ENCODE measurements at regions not wholly inside any gene's neighbourhood (a gene's known extent, or its start where the extent isn't known, plus 50 kb on each side); places are given as distances from the start of the nearest gene placed in this dataset.

GRCh38 chr18:2423761-2424160 lies 147.5 kb downstream of the METTL4 start:
- DNase-seq (ENCODE audit: low spot score) = no peak

DNA sequence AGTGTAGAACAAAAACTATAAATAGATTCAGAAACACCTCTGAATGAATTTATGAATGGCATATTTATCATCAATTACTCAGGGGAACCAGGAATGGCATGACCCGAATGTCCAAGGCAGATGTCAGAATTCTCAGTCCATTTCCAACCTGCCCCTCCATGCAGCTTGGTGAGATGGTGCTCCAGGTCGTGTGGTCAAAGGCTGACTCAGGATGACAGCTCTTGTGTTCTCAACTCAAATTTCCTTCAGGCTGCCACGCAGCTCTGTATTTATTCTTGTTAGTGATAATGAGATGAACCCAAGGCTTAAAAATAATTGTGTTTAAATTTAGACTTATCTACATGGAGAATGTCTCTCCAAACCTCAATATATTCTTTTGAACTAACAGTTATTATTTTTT lies 146.9 kb downstream of the METTL4 start:
- DNase-seq (ENCODE audit: low spot score) = no peak

GRCh38 chr18:2425426-2426317 lies 145.6 kb downstream of the METTL4 start:
- no peak for DNase-seq (ENCODE audit: low spot score)

- no peak for DNase-seq (ENCODE audit: low spot score)
Observed at GRCh38 chr18:2430191-2430590, 141.1 kb downstream of the METTL4 start.

- no peak for DNase-seq (ENCODE audit: low spot score)
Observed at GRCh38 chr18:2431806-2432205, 139.5 kb downstream of the METTL4 start.

DNA sequence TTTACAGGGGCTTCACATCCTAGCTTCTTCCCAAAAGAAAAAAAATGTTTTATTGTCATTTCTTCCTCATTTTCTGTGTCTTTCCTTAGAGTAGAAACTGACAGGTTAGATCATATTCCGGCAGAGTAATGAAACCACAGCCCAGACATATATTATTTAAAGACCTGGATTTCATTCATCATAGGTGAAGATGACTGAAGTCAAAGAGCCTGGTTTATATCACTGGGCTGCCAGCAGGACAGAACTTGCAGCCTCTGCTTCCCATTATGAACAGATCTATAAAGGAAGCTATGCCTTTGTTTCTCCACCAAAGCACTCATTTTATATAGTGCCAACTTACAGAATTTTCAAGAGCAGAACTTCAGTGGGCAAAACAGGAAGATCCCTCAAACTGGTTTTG lies 137.9 kb downstream of the METTL4 start:
- DNase-seq (ENCODE audit: low spot score) = no peak

GRCh38 chr18:2441544-2441943 lies 129.8 kb downstream of the METTL4 start:
- no peak for DNase-seq (ENCODE audit: low spot score)

DNA sequence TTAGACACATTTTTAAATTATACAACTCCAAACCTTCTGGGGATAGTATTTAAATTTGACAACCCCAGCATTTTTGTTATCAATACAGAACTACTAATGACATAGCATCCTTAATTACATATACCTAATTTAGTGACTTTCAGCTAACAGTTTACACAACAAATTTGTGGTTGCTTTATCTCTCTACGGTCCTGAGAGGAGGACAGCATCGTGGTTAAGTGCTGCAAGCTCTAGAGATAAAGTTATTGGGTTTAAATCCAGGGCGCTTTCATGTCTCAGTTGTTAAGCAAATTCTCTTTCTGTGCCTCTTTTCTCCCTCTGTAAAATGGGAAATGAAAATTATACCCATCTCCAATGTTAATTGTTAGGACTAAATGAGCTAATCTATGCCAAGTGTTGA lies 129.3 kb downstream of the METTL4 start:
- no peak for DNase-seq (ENCODE audit: low spot score)

- DNase-seq (ENCODE audit: low spot score) = no peak
Observed at GRCh38 chr18:2442726-2443275, 128.5 kb downstream of the METTL4 start.

GRCh38 chr18:2444201-2444875 lies 127.0 kb downstream of the METTL4 start:
- DNase-seq (ENCODE audit: low spot score) = no peak

DNA sequence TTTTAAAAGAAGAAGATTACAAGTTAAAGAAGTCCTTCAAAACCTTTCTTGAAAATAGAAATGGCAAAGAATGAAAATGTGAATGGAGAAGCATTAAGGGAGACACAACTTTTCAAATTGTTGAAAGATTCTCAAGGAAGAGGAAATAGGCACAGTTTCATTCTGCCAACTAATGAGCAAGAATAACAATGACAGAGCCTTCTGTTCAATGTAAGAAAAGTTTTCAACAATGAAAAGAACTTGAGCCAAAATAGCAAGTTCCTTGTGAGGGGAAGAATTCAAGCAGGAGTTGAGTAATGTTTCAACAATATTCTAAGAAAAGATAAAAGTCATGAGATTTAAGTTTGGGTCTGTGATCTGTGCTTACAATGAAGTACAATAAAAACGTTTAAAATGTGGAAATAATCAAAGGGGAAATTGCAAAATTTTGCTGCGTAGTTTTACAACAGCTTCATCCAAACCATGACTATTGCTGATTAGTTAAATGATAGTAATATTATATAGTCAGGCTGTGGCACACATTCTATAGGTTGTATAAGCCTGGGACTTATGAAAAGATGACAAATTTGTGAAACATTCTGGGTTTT lies 122.6 kb downstream of the METTL4 start:
- no peak for DNase-seq (ENCODE audit: low spot score)

GRCh38 chr18:2451556-2451955 lies 119.7 kb downstream of the METTL4 start:
- DNase-seq (ENCODE audit: low spot score) = no peak

DNA sequence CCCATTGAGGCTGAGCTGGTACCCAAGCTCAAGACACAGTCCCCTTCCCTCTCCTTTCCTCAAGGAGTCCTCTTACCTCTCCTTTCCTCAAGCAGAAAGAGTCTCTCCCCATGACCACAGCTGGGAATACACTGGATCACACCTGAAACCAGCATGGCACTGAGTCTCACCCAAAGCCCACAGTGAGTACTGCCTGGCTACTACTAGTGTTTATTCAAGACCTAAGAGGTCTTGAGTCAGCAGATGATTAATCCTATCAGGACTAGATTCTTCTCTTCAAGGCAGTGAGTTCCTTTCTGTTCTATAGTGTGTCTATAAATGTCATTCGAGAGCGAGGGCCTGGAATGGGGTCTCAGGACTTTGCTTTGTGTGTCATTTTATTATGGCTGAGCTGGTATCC lies 111.4 kb downstream of the METTL4 start:
- DNase-seq (ENCODE audit: low spot score) = no peak

DNA sequence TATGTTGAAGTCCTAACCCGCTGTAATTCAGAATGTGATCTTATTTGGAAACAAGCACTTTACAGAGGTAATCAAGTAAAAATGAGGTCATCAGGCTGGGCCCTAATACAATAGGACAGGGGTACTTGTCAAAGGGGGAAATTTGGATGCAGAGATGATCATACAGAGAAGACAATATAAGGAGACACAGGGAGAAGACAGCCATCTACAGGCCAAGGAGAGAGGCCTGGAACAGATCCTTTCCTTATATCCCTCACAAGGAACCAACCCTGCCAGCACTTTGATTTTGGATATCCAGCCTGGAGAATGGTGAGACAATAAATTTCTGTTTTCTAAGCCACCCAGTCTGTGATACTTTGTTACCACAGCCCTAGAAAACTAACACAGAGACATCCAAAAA lies 104.3 kb downstream of the METTL4 start:
- DNase-seq (ENCODE audit: low spot score) = no peak

DNA sequence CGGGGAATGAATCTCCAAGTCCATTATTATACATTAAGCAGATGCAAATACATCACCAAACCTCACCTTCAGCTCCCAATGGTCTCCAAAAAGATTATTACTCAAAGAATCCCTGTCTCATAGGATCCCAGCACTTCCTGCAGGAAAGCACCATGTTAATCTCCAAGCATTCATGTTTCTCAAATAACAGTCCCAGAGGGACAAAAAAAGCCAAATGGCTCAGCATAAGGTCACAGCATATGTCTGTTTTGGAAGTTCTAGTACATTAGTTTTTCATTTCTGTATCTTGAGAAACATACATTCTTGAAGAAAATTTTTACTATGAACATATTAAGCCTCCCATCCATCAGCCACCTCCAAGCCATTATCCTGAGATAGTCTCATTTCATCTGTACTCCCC lies 103.3 kb downstream of the METTL4 start:
- no peak for DNase-seq (ENCODE audit: low spot score)

DNA sequence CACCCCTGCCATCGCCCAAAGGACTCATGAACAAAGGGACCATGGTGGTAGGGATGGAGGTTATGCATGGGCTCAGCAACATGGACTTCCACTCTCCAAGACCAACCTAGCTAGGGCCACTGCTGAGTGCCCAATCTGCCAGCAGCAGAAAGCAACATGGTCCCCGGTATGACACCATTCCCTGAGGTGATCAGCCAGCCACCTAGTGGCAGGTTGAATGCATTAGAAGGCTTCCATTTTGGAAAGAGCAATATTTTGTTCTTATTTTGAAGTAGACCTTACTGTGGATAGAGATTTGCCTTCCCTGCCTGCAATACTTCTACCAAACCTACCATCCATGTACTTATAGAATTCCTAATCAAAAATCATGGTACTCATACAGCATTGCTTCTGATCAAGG lies 99.8 kb downstream of the METTL4 start:
- DNase-seq (ENCODE audit: low spot score) = no peak

DNA sequence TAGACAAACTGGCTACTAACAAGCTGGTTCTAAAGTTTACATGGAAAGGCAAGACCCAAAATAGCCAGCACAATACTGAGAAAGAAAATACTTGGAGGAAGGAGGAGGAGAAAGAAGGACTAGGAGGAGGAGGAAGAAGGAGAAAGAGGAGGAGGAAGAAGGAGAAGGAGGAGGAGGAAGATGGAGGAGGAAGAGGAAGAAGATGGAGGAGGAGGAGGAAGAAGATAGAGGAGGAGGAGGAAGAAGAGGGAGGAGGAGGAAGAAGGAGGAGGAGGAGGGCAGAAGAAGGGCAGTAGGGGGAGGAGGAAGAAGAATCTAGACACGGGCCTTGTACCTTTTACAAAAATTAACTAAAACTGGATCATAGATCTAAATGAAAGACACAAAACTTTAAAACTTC lies 92.6 kb downstream of the METTL4 start:
- no peak for DNase-seq (ENCODE audit: low spot score)

DNA sequence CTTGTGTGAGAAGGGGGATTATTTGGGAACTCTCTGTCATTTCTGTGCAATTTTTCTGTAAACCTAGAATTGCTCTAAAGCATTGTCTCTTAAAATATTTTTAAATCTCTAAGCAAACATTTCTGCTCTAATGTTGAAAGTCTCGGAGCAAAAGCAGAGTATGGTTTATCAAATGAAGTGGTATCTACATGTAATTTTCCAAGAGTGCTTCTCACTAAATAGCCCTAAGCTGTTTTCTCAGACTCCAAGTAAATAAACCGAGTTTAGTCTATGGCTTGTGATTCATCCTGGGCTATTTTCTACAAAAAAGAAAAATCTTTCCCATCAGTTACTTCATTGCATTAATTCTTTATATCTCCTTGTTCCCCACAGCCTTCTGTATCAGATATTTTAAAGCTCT lies 90.8 kb downstream of the METTL4 start:
- DNase-seq (ENCODE audit: low spot score) = no peak

GRCh38 chr18:2482706-2483475 lies 88.4 kb downstream of the METTL4 start:
- no peak for DNase-seq (ENCODE audit: low spot score)

GRCh38 chr18:2485983-2486382 lies 85.3 kb downstream of the METTL4 start:
- no peak for DNase-seq (ENCODE audit: low spot score)

DNA sequence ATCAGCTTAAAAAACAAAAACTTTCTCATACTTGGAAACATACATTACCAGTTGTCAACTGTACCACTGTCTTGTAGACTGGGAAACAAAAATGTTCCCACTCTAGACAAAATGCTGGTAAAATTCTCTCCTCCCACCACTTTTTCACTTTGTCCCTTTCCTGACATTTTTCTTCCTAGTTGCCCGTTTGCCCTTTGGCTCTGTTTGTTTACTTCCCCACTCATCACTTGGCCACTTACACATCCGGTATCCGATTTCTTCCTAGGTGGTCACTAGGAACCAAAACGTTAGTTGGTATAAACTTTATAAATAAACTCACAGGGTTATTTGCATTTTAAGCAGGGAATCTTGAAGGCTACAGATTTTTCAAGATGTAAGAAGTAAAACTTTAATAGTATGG lies 84.9 kb downstream of the METTL4 start:
- DNase-seq (ENCODE audit: low spot score) = no peak

Measured in iPS-NIHi11 (cell line).